SK-N-SH treated with all-trans-retinoic acid at 6 μM for 48 hours (cell line): ENCODE measurements at regions not wholly inside any gene's neighbourhood (a gene's known extent, or its start where the extent isn't known, plus 50 kb on each side); places are given as distances from the start of the nearest gene placed in this dataset.

ENCODE experiments used
- ARNTL ChIP-seq: fragments of 450-650 bp; formaldehyde crosslinking; IDR thresholded peaks from 2 replicates; pipeline ENCODE4 v1.5.0; 2020; ENCODE audit warnings: low read depth, mild to moderate bottlenecking, moderate library complexity, borderline replicate concordance
- CREB5 ChIP-seq: fragments of 250-450 bp; sonication (Bioruptor Pico); IDR thresholded peaks from 2 replicates; pipeline ENCODE4 v1.5.1; 2020; ENCODE audit warnings: low read depth, mild to moderate bottlenecking, moderate library complexity
- CSDC2 ChIP-seq: fragments of 250-450 bp; sonication (Bioruptor Pico); IDR thresholded peaks from 2 replicates; pipeline ENCODE4 v1.5.0; 2020; ENCODE audit warnings: mild to moderate bottlenecking, moderate library complexity
- CSRNP3 ChIP-seq: fragments of 250-450 bp; sonication (Bioruptor Pico); IDR thresholded peaks from 2 replicates; pipeline ENCODE4 v1.5.1; 2021; ENCODE audit warnings: mild to moderate bottlenecking, moderate library complexity
- ISL1 ChIP-seq: fragments of 250-450 bp; sonication (Bioruptor Pico); IDR thresholded peaks from 2 replicates; pipeline ENCODE4 v2.1.2; 2022; ENCODE audit warnings: mild to moderate bottlenecking, moderate library complexity
- PATZ1 ChIP-seq: fragments of 250-450 bp; sonication (Bioruptor Pico); IDR thresholded peaks from 2 replicates; pipeline ENCODE4 v1.8.0; 2020; ENCODE audit warnings: mild to moderate bottlenecking, moderate library complexity, borderline replicate concordance
- RARB ChIP-seq: fragments of 250-450 bp; sonication (Bioruptor Pico); IDR thresholded peaks from 2 replicates; pipeline ENCODE4 v1.8.0; 2021; ENCODE audit warnings: mild to moderate bottlenecking, moderate library complexity
- SNAI2 ChIP-seq: fragments of 250-450 bp; sonication (Bioruptor Pico); IDR thresholded peaks from 2 replicates; pipeline ENCODE4 v1.5.0; 2020; ENCODE audit warnings: mild to moderate bottlenecking, moderate library complexity
- TOX ChIP-seq: fragments of 250-450 bp; sonication (Bioruptor Pico); IDR thresholded peaks from 2 replicates; pipeline ENCODE4 v1.8.0; 2021; ENCODE audit warnings: mild to moderate bottlenecking, moderate library complexity, borderline replicate concordance
- ZFP30 ChIP-seq: fragments of 450-650 bp; formaldehyde crosslinking; IDR thresholded peaks from 2 replicates; pipeline ENCODE4 v1.5.0; 2022; ENCODE audit warnings: mild to moderate bottlenecking, moderate library complexity
- ZNF565 ChIP-seq: fragments of 450-650 bp; formaldehyde crosslinking; conservative IDR thresholded peaks from 2 replicates; pipeline ENCODE4 v1.5.0; 2020; ENCODE audit warnings: low read depth, mild to moderate bottlenecking, moderate library complexity
- ZNF70 ChIP-seq: fragments of 450-650 bp; formaldehyde crosslinking; IDR thresholded peaks from 2 replicates; pipeline ENCODE4 v1.5.0; 2020; ENCODE audit warnings: mild to moderate bottlenecking, moderate library complexity
- ZNF8 ChIP-seq: fragments of 450-650 bp; formaldehyde crosslinking; IDR thresholded peaks from 2 replicates; pipeline ENCODE4 v1.5.0; 2020; ENCODE audit warnings: mild to moderate bottlenecking, moderate library complexity

- no peak for TF ChIP-seq CREB5
- TF ChIP-seq ZFP30 (CRISPR knock-in tag) = no peak
- no peak for TF ChIP-seq TOX (CRISPR knock-in tag)
- TF ChIP-seq ARNTL (CRISPR knock-in tag) = no peak
- no peak for TF ChIP-seq CSRNP3 (CRISPR knock-in tag)
- no peak for TF ChIP-seq SNAI2 (CRISPR knock-in tag)
- no peak for TF ChIP-seq PATZ1 (CRISPR knock-in tag)
- TF ChIP-seq CSDC2 (CRISPR knock-in tag) = no peak
- no peak for TF ChIP-seq ZNF8
- no peak for TF ChIP-seq ZNF565 (CRISPR knock-in tag)
- no peak for TF ChIP-seq RARB (CRISPR knock-in tag)
- TF ChIP-seq ISL1 = no peak
- TF ChIP-seq ZNF70 (CRISPR knock-in tag) = no peak
Measured at GRCh38 chr21:16570171-16570570, 840.4 kb downstream of the USP25 start.
